Lower leg skin (tissue), 3 donors: ENCODE measurements at regions not wholly inside any gene's neighbourhood (a gene's known extent, or its start where the extent isn't known, plus 50 kb on each side); places are given as distances from the start of the nearest gene placed in this dataset.

Experiments used
- POLR2A ChIP-seq, 2 donors: fragments of 450-650 bp; IDR thresholded peaks; one replicate each; pipeline ENCODE4 v1.6.1; 2016 to 2017; ENCODE audit warnings: antibody characterized with exemption in 2 of 2, mild to moderate bottlenecking in 1 of 2, moderate library complexity in 1 of 2
- TF ChIP-seq, protein P1 (sequence below), 3 donors: fragments of 450-650 bp; IDR thresholded peaks; one replicate each; pipeline ENCODE4 v1.5.1; 2016; ENCODE audit warnings: antibody characterized with exemption in 3 of 3, mild to moderate bottlenecking in 3 of 3, moderate library complexity in 2 of 3

DNA sequence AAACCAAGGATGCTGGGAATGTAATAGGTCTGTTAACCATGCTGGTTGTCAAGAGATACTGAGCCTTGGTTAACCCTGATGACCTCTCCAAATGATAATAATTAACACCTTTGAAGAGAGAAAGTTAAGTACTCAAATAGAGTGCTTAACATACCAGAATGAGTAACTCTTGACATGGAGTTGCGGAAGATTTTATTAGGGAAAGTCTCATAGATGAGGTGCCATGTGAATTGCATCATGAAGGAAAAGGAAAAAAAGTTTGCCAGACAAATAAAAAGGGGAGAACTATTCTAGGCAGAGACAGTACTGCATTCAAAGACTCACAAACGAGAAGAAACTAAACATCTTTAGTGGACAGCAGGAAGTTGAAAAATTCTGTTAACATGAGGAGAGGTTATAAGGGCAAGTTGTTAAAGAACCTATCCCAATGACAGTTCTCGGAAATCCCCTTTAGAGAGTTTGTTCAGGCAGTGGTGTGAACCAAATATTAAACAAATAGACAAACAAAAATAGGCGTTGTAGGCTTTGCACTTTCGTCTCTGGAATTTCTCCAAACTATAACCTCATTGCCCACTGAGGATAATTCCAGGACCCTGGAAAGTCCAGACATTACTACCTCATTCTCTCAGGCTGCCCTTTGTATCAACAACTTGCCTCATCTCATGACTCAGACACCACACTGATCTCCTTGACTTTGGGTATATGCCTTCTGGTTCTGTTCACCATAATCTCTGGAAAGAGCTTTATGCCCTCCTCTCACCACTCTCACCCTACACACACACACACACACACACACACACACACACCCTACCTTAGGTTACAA is 435.0 kb downstream of the GXYLT1 start:
- TF ChIP-seq, protein P1, sequence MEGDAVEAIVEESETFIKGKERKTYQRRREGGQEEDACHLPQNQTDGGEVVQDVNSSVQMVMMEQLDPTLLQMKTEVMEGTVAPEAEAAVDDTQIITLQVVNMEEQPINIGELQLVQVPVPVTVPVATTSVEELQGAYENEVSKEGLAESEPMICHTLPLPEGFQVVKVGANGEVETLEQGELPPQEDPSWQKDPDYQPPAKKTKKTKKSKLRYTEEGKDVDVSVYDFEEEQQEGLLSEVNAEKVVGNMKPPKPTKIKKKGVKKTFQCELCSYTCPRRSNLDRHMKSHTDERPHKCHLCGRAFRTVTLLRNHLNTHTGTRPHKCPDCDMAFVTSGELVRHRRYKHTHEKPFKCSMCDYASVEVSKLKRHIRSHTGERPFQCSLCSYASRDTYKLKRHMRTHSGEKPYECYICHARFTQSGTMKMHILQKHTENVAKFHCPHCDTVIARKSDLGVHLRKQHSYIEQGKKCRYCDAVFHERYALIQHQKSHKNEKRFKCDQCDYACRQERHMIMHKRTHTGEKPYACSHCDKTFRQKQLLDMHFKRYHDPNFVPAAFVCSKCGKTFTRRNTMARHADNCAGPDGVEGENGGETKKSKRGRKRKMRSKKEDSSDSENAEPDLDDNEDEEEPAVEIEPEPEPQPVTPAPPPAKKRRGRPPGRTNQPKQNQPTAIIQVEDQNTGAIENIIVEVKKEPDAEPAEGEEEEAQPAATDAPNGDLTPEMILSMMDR (IDR thresholded peaks at IDR 0.05) = no peak
- TF ChIP-seq POLR2A (IDR thresholded peaks at IDR 0.05) = no peak
